ENCODE measurements at regions not wholly inside any gene's neighbourhood (a gene's known extent, or its start where the extent isn't known, plus 50 kb on each side); places are given as distances from the start of the nearest gene placed in this dataset.
A peak's percentile ranks its signal among the peaks of the same experiment; 100 is the strongest.

GRCh38 chr12:105740970-105741725, 397.6 kb downstream of the NUAK1 start:
- no peak overlapping the region for H3K4me3 ChIP-seq (ENCODE audit: low read depth, low read length)
- no peaks in the 10 kb centered on the region for H3K36me3 ChIP-seq
- TF ChIP-seq, protein P1, sequence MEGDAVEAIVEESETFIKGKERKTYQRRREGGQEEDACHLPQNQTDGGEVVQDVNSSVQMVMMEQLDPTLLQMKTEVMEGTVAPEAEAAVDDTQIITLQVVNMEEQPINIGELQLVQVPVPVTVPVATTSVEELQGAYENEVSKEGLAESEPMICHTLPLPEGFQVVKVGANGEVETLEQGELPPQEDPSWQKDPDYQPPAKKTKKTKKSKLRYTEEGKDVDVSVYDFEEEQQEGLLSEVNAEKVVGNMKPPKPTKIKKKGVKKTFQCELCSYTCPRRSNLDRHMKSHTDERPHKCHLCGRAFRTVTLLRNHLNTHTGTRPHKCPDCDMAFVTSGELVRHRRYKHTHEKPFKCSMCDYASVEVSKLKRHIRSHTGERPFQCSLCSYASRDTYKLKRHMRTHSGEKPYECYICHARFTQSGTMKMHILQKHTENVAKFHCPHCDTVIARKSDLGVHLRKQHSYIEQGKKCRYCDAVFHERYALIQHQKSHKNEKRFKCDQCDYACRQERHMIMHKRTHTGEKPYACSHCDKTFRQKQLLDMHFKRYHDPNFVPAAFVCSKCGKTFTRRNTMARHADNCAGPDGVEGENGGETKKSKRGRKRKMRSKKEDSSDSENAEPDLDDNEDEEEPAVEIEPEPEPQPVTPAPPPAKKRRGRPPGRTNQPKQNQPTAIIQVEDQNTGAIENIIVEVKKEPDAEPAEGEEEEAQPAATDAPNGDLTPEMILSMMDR (IDR thresholded peaks at IDR 0.05; ENCODE audit: low read depth, low read length) = no peak
- H3K27me3 ChIP-seq = no peaks in the 10 kb centered on the region
- 0 out of 2 replicates have a peak, but pooled peaks cover 4% of the 10 kb centered on the region for H3K4me1 ChIP-seq
- peak; percentile 9 for DNase-seq
- H3K9me3 ChIP-seq = no peaks in the 10 kb centered on the region

GRCh38 chr12:105741786-105742566, 396.8 kb downstream of the NUAK1 start:
- Histone ChIP-seq H3K4me1 (0 out of 2 replicates have a peak, but pooled peaks cover 4% of the 10 kb centered on the region), H3K36me3 (no peaks in the 10 kb centered on the region), H3K4me3 (ENCODE audit: low read depth, low read length) (no peak overlapping the region), H3K27me3 (no peaks in the 10 kb centered on the region), H3K9me3 (no peaks in the 10 kb centered on the region)
- peak; percentile 31 for DNase-seq
- TF ChIP-seq, protein P1 (IDR thresholded peaks at IDR 0.05; ENCODE audit: low read depth, low read length) = no peak

DNA sequence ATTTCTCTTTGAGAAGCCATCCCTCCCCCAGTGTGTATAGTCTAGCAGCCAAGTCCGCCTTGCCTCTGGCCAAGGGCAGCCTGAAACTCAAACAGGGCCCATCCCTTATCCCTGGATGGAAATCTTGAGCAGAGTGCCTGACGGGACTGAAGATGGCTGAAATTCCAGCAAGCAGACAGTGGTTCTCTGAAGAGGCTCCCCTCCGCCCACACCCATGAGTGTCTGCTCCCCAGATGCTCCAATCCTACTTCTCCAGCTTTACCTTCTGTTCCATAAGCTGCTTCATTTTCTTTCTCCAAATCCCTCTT, 396.2 kb downstream of the NUAK1 start:
- Histone ChIP-seq H3K4me3 (ENCODE audit: low read depth, low read length) (no peak overlapping the region), H3K4me1 (0 out of 2 replicates have a peak, but pooled peaks cover 4% of the 10 kb centered on the region), H3K36me3 (no peaks in the 10 kb centered on the region), H3K9me3 (no peaks in the 10 kb centered on the region), H3K27me3 (no peaks in the 10 kb centered on the region)
- no peak for DNase-seq
- TF ChIP-seq, protein P1 (IDR thresholded peaks at IDR 0.05; ENCODE audit: low read depth, low read length) = no peak

- TF ChIP-seq, protein P1 (IDR thresholded peaks at IDR 0.05; ENCODE audit: low read depth, low read length) = no peak
- no peak for DNase-seq
- H3K27me3 ChIP-seq = no peaks in the 10 kb centered on the region
- H3K4me3 ChIP-seq (ENCODE audit: low read depth, low read length) = no peak overlapping the region
- no peaks in the 10 kb centered on the region for H3K36me3 ChIP-seq
- no peaks in the 10 kb centered on the region for H3K9me3 ChIP-seq
- H3K4me1 ChIP-seq = 0 out of 2 replicates have a peak, but pooled peaks cover 4% of the 10 kb centered on the region
Measured at GRCh38 chr12:105744371-105745058, 394.2 kb downstream of the NUAK1 start.

DNA sequence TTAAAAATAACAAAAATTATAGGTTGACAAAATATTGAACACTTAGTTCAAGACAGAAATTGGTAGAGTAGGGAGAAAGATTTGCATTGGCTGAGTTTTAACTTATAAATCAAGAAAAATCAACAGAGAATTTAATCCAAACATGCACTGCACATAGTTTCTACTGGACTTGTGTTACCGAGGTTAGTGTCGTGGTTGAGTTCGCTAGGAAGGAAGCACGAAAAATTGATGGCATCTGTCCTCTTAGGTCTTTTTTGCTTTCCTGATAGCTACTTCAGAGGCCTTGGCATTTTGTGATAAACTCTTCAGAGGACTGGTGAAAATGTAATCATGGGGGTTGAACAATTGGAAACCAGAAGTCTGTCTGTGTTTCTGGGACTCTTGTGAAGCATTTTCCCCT, 392.9 kb downstream of the NUAK1 start:
- 0 out of 2 replicates have a peak, but pooled peaks cover 4% of the 10 kb centered on the region for H3K4me1 ChIP-seq
- H3K27me3 ChIP-seq = no peaks in the 10 kb centered on the region
- TF ChIP-seq, protein P1 (IDR thresholded peaks at IDR 0.05; ENCODE audit: low read depth, low read length) = no peak
- H3K36me3 ChIP-seq = no peaks in the 10 kb centered on the region
- no peak overlapping the region for H3K4me3 ChIP-seq (ENCODE audit: low read depth, low read length)
- H3K9me3 ChIP-seq = no peaks in the 10 kb centered on the region
- DNase-seq = no peak

Data from BE2C (cell line).